CD4-positive, alpha-beta T cell (primary cell): ENCODE measurements at regions not wholly inside any gene's neighbourhood (a gene's known extent, or its start where the extent isn't known, plus 50 kb on each side); places are given as distances from the start of the nearest gene placed in this dataset.

Source experiments
- ATAC-seq: fragments of 200-7000 bp; cut with Tn5 transposase; one replicate; pipeline ENCODE4 v1.10.0; 2022; ENCODE audit warnings: mild to moderate bottlenecking; ENCODE audit not compliant: poor library complexity
- CTCF ChIA-PET: fragments of 350-600 bp; sonication (Branson Sonifier 250); formaldehyde crosslinking; loops from one replicate; lab custom pipeline; 2021; ENCODE audit warnings: antibody characterized with exemption, inconsistent platforms; lab: Charles Lee
- POLR2A ChIA-PET: fragments of 350-600 bp; sonication (Branson Sonifier 250); formaldehyde crosslinking; loops from one replicate; lab custom pipeline; 2021; ENCODE audit warnings: antibody characterized with exemption, inconsistent platforms; lab: Charles Lee
- DNase-seq, 14 experiments: peaks; one replicate each; pipeline ENCODE4 v3.0.0-alpha.2; 2013 to 2020; ENCODE audit warnings: mixed read lengths in 2 of 14
- H3K27ac ChIP-seq, 2 donors: one replicate each; pipeline versions ENCODE4 v1.5.1 to v1.7.0; 2013; ENCODE audit warnings: low read length in 2 of 2, low read depth in 1 of 2, mild to moderate bottlenecking in 1 of 2
- H3K27me3 ChIP-seq, 2 experiments: 1 replicate in 1 of 2; 2 replicates in 1 of 2; pipeline versions ENCODE4 v1.6.1 to v1.7.0; 2013; ENCODE audit warnings: low read length in 2 of 2, control low read depth in 1 of 2, mild to moderate bottlenecking in 1 of 2, moderate library complexity in 1 of 2; ENCODE audit not compliant: insufficient read depth in 2 of 2, control insufficient read depth in 1 of 2
- H3K36me3 ChIP-seq: one replicate; pipeline ENCODE4 v1.6.1; 2013; ENCODE audit warnings: low read length, control low read depth; ENCODE audit not compliant: insufficient read depth
- H3K4me1 ChIP-seq: one replicate; pipeline ENCODE4 v1.6.1; 2013; ENCODE audit warnings: low read length, control low read depth; ENCODE audit not compliant: insufficient read depth
- H3K4me3 ChIP-seq: one replicate; pipeline ENCODE4 v1.5.1; 2013; ENCODE audit warnings: mild to moderate bottlenecking, low read length, moderate library complexity
- H3K9me3 ChIP-seq, 2 experiments: 1 replicate in 1 of 2; 2 replicates in 1 of 2; pipeline versions ENCODE4 v1.6.1 to v1.7.0; 2013; ENCODE audit warnings: low read length in 2 of 2, mild to moderate bottlenecking in 2 of 2, control low read depth in 1 of 2, moderate library complexity in 1 of 2; ENCODE audit not compliant: control insufficient read depth in 1 of 2, insufficient read depth in 1 of 2
- H3K27ac Mint-ChIP-seq: one replicate; pipeline ENCODE4 v1.8.0; 2020; ENCODE audit warnings: mixed read lengths
- H3K27me3 Mint-ChIP-seq: one replicate; pipeline ENCODE4 v1.8.0; 2021; ENCODE audit warnings: mixed read lengths
- H3K36me3 Mint-ChIP-seq: one replicate; pipeline ENCODE4 v1.8.0; 2021; ENCODE audit warnings: low read depth, mixed read lengths
- H3K4me1 Mint-ChIP-seq: one replicate; pipeline ENCODE4 v1.8.0; 2021; ENCODE audit warnings: low read depth, mixed read lengths
- H3K4me3 Mint-ChIP-seq: one replicate; pipeline ENCODE4 v1.8.0; 2020; ENCODE audit warnings: mild to moderate bottlenecking, mixed read lengths
- H3K9me3 Mint-ChIP-seq: one replicate; pipeline ENCODE4 v1.8.0; 2020; ENCODE audit warnings: mixed read lengths
- CTCF ChIP-seq: fragments of 200-600 bp; IDR thresholded peaks from one replicate; pipeline ENCODE4 v1.8.0; 2022; ENCODE audit warnings: antibody characterized with exemption, mild to moderate bottlenecking
- intact Hi-C, 2 experiments: fragments of 100-400 bp; cut with DNase I in 1 of 2; cut with micrococcal nuclease in 1 of 2; formaldehyde crosslinking; loops; one replicate each; pipeline versions ENCODE4 v1.15.1 to v1.9.0; 2023 to 2025; cut with DNase I, micrococcal nuclease

GRCh38 chr22:27680636-27681035, 120.9 kb downstream of the MN1 start:
- no peak overlapping the region for H3K4me3 ChIP-seq
- Mint-ChIP-seq H3K27ac (no peak overlapping the region), H3K27me3 (peaks cover 13% of the 10 kb centered on the region), H3K9me3 (no peaks in the 10 kb centered on the region), H3K4me3 (no peak overlapping the region), H3K4me1 (no peaks in the 10 kb centered on the region), H3K36me3 (no peaks in the 10 kb centered on the region)
- no peaks in the 10 kb centered on the region for H3K36me3 ChIP-seq
- CTCF ChIA-PET: no interaction called here
- no peak for TF ChIP-seq CTCF
- intact Hi-C loops: loop anchor here in 1 of 2 experiments (10.0 kb wide), 1 partner anchor 64 kb away; no protein-coding TSS in a partner anchor
- POLR2A ChIA-PET: no interaction called here
- peaks cover 0 to 5% of the 10 kb centered on the region in 2 experiments for H3K9me3 ChIP-seq
- H3K27me3 ChIP-seq: no peaks in the 10 kb centered on the region
- no peak overlapping the region for H3K27ac ChIP-seq
- ATAC-seq (no peak), DNase-seq (no peak)
- H3K4me1 ChIP-seq: no peaks in the 10 kb centered on the region

- no peak for TF ChIP-seq CTCF
- Histone ChIP-seq H3K27me3 (no peaks in the 10 kb centered on the region), H3K9me3 (peaks cover 0 to 5% of the 10 kb centered on the region in 2 experiments), H3K4me1 (no peaks in the 10 kb centered on the region), H3K27ac (no peak overlapping the region), H3K4me3 (no peak overlapping the region), H3K36me3 (no peaks in the 10 kb centered on the region)
- H3K4me3 Mint-ChIP-seq: no peak overlapping the region
- H3K27ac Mint-ChIP-seq: no peak overlapping the region
- ChIA-PET POLR2A (no interaction called here), CTCF (no interaction called here)
- no peaks in the 10 kb centered on the region for H3K36me3 Mint-ChIP-seq
- H3K27me3 Mint-ChIP-seq: peaks cover 13% of the 10 kb centered on the region
- no peaks in the 10 kb centered on the region for H3K4me1 Mint-ChIP-seq
- DNase-seq (no peak), ATAC-seq (no peak)
- H3K9me3 Mint-ChIP-seq: no peaks in the 10 kb centered on the region
- intact Hi-C loops: loop anchor here in 1 of 2 experiments (10.0 kb wide), 1 partner anchor 64 kb away; no protein-coding TSS in a partner anchor
Observed at GRCh38 chr22:27681037-27681436, 120.5 kb downstream of the MN1 start.

- CTCF ChIA-PET: no interaction called here
- Histone ChIP-seq H3K4me1 (no peaks in the 10 kb centered on the region), H3K27me3 (no peaks in the 10 kb centered on the region), H3K4me3 (no peak overlapping the region), H3K36me3 (no peaks in the 10 kb centered on the region), H3K27ac (no peak overlapping the region), H3K9me3 (peaks cover 0 to 14% of the 10 kb centered on the region in 2 experiments)
- peaks cover 8% of the 10 kb centered on the region for H3K27me3 Mint-ChIP-seq
- intact Hi-C loops: loop anchor here in 1 of 2 experiments (10.0 kb wide), 1 partner anchor 62 kb away; no protein-coding TSS in a partner anchor
- DNase-seq (no peak), ATAC-seq (no peak)
- POLR2A ChIA-PET: interaction anchor here (0.5 kb wide), 1 partner anchor 468 kb away, joined by 3 read pairs; no protein-coding TSS in a partner anchor
- no peak overlapping the region for H3K4me3 Mint-ChIP-seq
- H3K9me3 Mint-ChIP-seq: no peaks in the 10 kb centered on the region
- no peak overlapping the region for H3K27ac Mint-ChIP-seq
- H3K36me3 Mint-ChIP-seq: no peaks in the 10 kb centered on the region
- H3K4me1 Mint-ChIP-seq: no peaks in the 10 kb centered on the region
- no peak for TF ChIP-seq CTCF
Observed at GRCh38 chr22:27682437-27682836, 119.1 kb downstream of the MN1 start.
